IMR-90 (cell line): ENCODE measurements at regions not wholly inside any gene's neighbourhood (a gene's known extent, or its start where the extent isn't known, plus 50 kb on each side); places are given as distances from the start of the nearest gene placed in this dataset.

Source experiments
- ATAC-seq: fragments of 200-7000 bp; cut with Tn5 transposase; 2 replicates; pipeline ENCODE4 v1.9.1; 2020; ENCODE audit warnings: low read depth, mild to moderate bottlenecking, moderate library complexity
- BruUV-seq: library from RNA; stranded (reverse); fragments of 400-500 nt; replicated peaks from 2 replicates; lab custom pipeline; 2021; lab: Mats Ljungman, UMichigan
- CTCF ChIA-PET: fragments of 300-600 bp; formaldehyde crosslinking; extraction: SDS; loops from one replicate; lab custom pipeline; 2021; ENCODE audit warnings: antibody characterized with exemption; lab: Yijun Ruan, JAX
- POLR2A ChIA-PET: fragments of 300-600 bp; sonication (Branson Sonifier 250); formaldehyde crosslinking; loops from one replicate; lab custom pipeline; 2022; ENCODE audit warnings: antibody characterized with exemption; ENCODE audit not compliant: unreplicated experiment; lab: Charles Lee
- DNase-seq: peaks from one replicate; pipeline ENCODE4 v3.0.0; 2013
- H2AFZ ChIP-seq: replicated peaks from 2 replicates; pipeline ENCODE3; 2013; ENCODE audit warnings: low read length, mild to moderate bottlenecking; ENCODE audit not compliant: poor library complexity
- H2AK5ac ChIP-seq: 2 replicates; pipeline ENCODE4 v1.6.1; 2013; ENCODE audit warnings: low read depth, low read length, inconsistent platforms
- H2AK9ac ChIP-seq: replicated peaks from 2 replicates; pipeline ENCODE3; 2013; ENCODE audit warnings: mild to moderate bottlenecking, low read depth, low read length, moderate library complexity; ENCODE audit not compliant: poor library complexity
- H2BK120ac ChIP-seq: 2 replicates; pipeline ENCODE4 v1.6.1; 2013; ENCODE audit warnings: low read depth, low read length, inconsistent platforms
- H2BK15ac ChIP-seq: 3 replicates; pipeline ENCODE4 v1.6.1; 2013; ENCODE audit warnings: low read depth, low read length, inconsistent platforms
- H2BK20ac ChIP-seq: 2 replicates; pipeline ENCODE4 v1.6.1; 2013; ENCODE audit warnings: low read depth, mild to moderate bottlenecking, inconsistent platforms, low read length, moderate library complexity
- H2BK5ac ChIP-seq: 2 replicates; pipeline ENCODE4 v1.6.1; 2013; ENCODE audit warnings: mild to moderate bottlenecking, low read depth, low read length, inconsistent platforms; ENCODE audit not compliant: poor library complexity, severe bottlenecking
- H3K14ac ChIP-seq: replicated peaks from 2 replicates; pipeline ENCODE4 v1.6.1; 2013; ENCODE audit warnings: low read depth, low read length, inconsistent platforms
- H3K18ac ChIP-seq: 2 replicates; pipeline ENCODE4 v1.6.1; 2013; ENCODE audit warnings: low read depth, low read length, control low read depth
- H3K23ac ChIP-seq: 2 replicates; pipeline ENCODE4 v1.6.1; 2013; ENCODE audit warnings: low read depth, low read length, inconsistent platforms
- H3K27ac ChIP-seq: 2 replicates; pipeline ENCODE4 v1.5.1; 2013; ENCODE audit warnings: mild to moderate bottlenecking, control low read depth, low read length; ENCODE audit not compliant: insufficient read depth
- H3K27me3 ChIP-seq: 2 replicates; pipeline ENCODE4 v1.6.1; 2013; ENCODE audit warnings: low read length; ENCODE audit not compliant: control insufficient read depth, insufficient read depth
- H3K36me3 ChIP-seq: 2 replicates; pipeline ENCODE4 v1.6.1; 2013; ENCODE audit warnings: low read length, mixed read lengths; ENCODE audit not compliant: control insufficient read depth, insufficient read depth
- H3K4ac ChIP-seq: 2 replicates; pipeline ENCODE4 v1.6.1; 2013; ENCODE audit warnings: low read depth, low read length, inconsistent platforms
- H3K4me1 ChIP-seq: 2 replicates; pipeline ENCODE4 v1.6.1; 2013; ENCODE audit warnings: low read length, mixed read lengths; ENCODE audit not compliant: control insufficient read depth, insufficient read depth
- H3K4me2 ChIP-seq: 2 replicates; pipeline ENCODE4 v1.6.1; 2013; ENCODE audit warnings: low read depth, mild to moderate bottlenecking, control low read depth, low read length, moderate library complexity
- H3K4me3 ChIP-seq: 2 replicates; pipeline ENCODE4 v1.5.1; 2013; ENCODE audit warnings: low read depth, mild to moderate bottlenecking, control low read depth, low read length, moderate library complexity; ENCODE audit not compliant: insufficient read depth
- H3K56ac ChIP-seq: 2 replicates; pipeline ENCODE4 v1.6.1; 2013; ENCODE audit warnings: low read length, inconsistent platforms; ENCODE audit not compliant: insufficient read depth; ENCODE audit errors: extremely low read depth
- H3K79me1 ChIP-seq, 2 experiments: 2 replicates each; pipeline ENCODE4 v1.6.1; 2013; ENCODE audit warnings: low read length in 2 of 2, inconsistent platforms in 1 of 2, low read depth in 1 of 2
- H3K9ac ChIP-seq: 2 replicates; pipeline ENCODE4 v1.6.1; 2013; ENCODE audit warnings: low read depth, low read length, control low read depth
- H3K9me1 ChIP-seq: 2 replicates; pipeline ENCODE4 v1.6.1; 2013; ENCODE audit warnings: low read length, inconsistent platforms; ENCODE audit not compliant: insufficient read depth
- H3K9me3 ChIP-seq: 2 replicates; pipeline ENCODE4 v1.6.1; 2013; ENCODE audit warnings: low read length; ENCODE audit not compliant: control insufficient read depth, insufficient read depth
- H4K20me1 ChIP-seq: 2 replicates; pipeline ENCODE4 v1.6.1; 2013; ENCODE audit warnings: low read length, inconsistent platforms; ENCODE audit not compliant: insufficient read depth
- H4K5ac ChIP-seq: 2 replicates; pipeline ENCODE4 v1.6.1; 2013; ENCODE audit warnings: mild to moderate bottlenecking, low read depth, low read length, control low read depth
- H4K8ac ChIP-seq, 2 experiments: 2 replicates each; pipeline ENCODE4 v1.6.1; 2013; ENCODE audit warnings: low read depth in 2 of 2, low read length in 2 of 2, control low read depth in 1 of 2, inconsistent platforms in 1 of 2
- H4K91ac ChIP-seq: 2 replicates; pipeline ENCODE4 v1.6.1; 2013; ENCODE audit warnings: low read depth, low read length, inconsistent platforms; ENCODE audit not compliant: insufficient read depth
- BHLHE40 ChIP-seq: fragments of 150-350 bp; IDR thresholded peaks from 2 replicates; pipeline ENCODE4 v1.6.1; 2016; ENCODE audit warnings: mild to moderate bottlenecking, low read depth, low read length
- CEBPB ChIP-seq: IDR thresholded peaks from 2 replicates; pipeline ENCODE4 v1.6.1; 2012; ENCODE audit warnings: low read depth, low read length, improper control_type of control experiment
- FOS ChIP-seq: fragments of 150-350 bp; IDR thresholded peaks from 2 replicates; pipeline ENCODE4 v1.6.1; 2016; ENCODE audit warnings: low read depth, low read length
- MAFK ChIP-seq: IDR thresholded peaks from 2 replicates; pipeline ENCODE4 v1.6.1; 2012; ENCODE audit warnings: low read depth, low read length, improper control_type of control experiment
- MAZ ChIP-seq: IDR thresholded peaks from 2 replicates; pipeline ENCODE4 v1.6.1; 2012; ENCODE audit warnings: low read depth, mild to moderate bottlenecking, low read length, improper control_type of control experiment, moderate library complexity, borderline replicate concordance
- MXI1 ChIP-seq: IDR thresholded peaks from 2 replicates; pipeline ENCODE4 v1.6.1; 2012; ENCODE audit warnings: low read depth, mild to moderate bottlenecking, low read length, moderate library complexity, borderline replicate concordance
- POLR2A ChIP-seq: IDR thresholded peaks from 2 replicates; pipeline ENCODE4 v1.6.1; 2012; ENCODE audit warnings: mild to moderate bottlenecking, low read depth, low read length
- RCOR1 ChIP-seq: IDR thresholded peaks from 2 replicates; pipeline ENCODE4 v1.6.1; 2012; ENCODE audit warnings: mild to moderate bottlenecking, low read length, improper control_type of control experiment; ENCODE audit not compliant: insufficient replicate concordance
- RFX5 ChIP-seq: IDR thresholded peaks from 2 replicates; pipeline ENCODE4 v1.8.0; 2012; ENCODE audit warnings: low read depth, mild to moderate bottlenecking, low read length, moderate library complexity
- WGBS, 2 experiments: methylation state at CpG; one replicate each; pipeline versions ENCODE4 v1.1.5 to v1.1.7; 2013; ENCODE audit warnings: missing lambda C conversion rate in 2 of 2; ENCODE audit not compliant: insufficient read length in 1 of 2; ENCODE audit errors: extremely low coverage in 2 of 2; 5-methylcytosine and 5-hydroxymethylcytosine counted together
- dilution Hi-C: fragments of 300-500 bp; cut with HindIII; formaldehyde crosslinking; loops from one replicate; pipeline ENCODE4 v1.14.3; 2018; ENCODE audit warnings: low sequenced_read_pairs; ENCODE audit not compliant: unreplicated experiment
- in situ Hi-C: fragments of 300-500 bp; cut with MboI; formaldehyde crosslinking; loops from 3 replicates; pipeline ENCODE4 v1.14.3; 2019; ENCODE audit warnings: low sequenced_read_pairs, inconsistent platforms, mixed read lengths
- intact Hi-C: fragments of 100-400 bp; cut with micrococcal nuclease; formaldehyde crosslinking; loops from 2 replicates; pipeline ENCODE4 v1.10.0; 2022
- TF ChIP-seq, protein P1 (sequence below): fragments of 150-350 bp; IDR thresholded peaks from 2 replicates; pipeline ENCODE4 v1.6.1; 2017; ENCODE audit warnings: mild to moderate bottlenecking, antibody characterized with exemption, low read length, low read depth
- TF ChIP-seq, protein P2 (sequence below): conservative IDR thresholded peaks from 2 replicates; pipeline ENCODE4 v1.5.1; 2012; ENCODE audit warnings: mild to moderate bottlenecking, low read depth, low read length, improper control_type of control experiment
- TF ChIP-seq, protein P3 (sequence below): fragments of 150-350 bp; IDR thresholded peaks from 2 replicates; pipeline ENCODE4 v1.6.1; 2016; ENCODE audit warnings: low read depth, mild to moderate bottlenecking, low read length, moderate library complexity, borderline replicate concordance

DNA sequence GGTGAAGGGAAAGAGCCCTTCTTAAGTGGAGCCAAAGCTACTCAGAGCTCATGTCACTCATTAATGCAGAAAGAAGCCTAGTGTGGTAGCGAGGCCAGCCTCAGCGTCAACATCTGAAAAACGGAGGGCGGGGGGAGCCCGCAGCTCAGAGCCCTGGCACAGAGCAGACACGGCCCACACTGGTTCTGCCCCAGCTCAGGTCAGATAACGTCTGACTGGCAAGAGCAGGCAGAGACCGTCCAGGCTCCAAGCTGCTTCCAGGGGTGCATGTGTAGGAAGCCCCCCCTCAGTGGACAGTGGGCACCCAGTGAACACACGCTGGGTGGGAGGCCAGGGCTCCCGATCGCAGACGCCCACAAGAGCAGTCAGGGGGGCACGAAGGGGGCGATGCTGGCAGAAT lies 100.8 kb downstream of the SHANK2 start:
- no peak overlapping the region for H2BK15ac ChIP-seq
- CTCF ChIA-PET = no interaction called here
- no peak for ATAC-seq
- H3K27me3 ChIP-seq = no peaks in the 10 kb centered on the region
- no peaks in the 10 kb centered on the region; the same call in 1 of the 2 replicates for H4K20me1 ChIP-seq
- no peak overlapping the region for H3K4ac ChIP-seq
- peaks cover 3% of the 10 kb centered on the region; the same call in 1 of the 2 replicates for H3K36me3 ChIP-seq
- no peak overlapping the region for H3K9ac ChIP-seq
- no peak overlapping the region for H3K27ac ChIP-seq
- H3K4me3 ChIP-seq = no peak overlapping the region
- H4K5ac ChIP-seq = no peak overlapping the region
- no peaks in the 10 kb centered on the region for H3K9me1 ChIP-seq
- dilution Hi-C loops = no loop called here
- no TSS peak for BruUV-seq
- 64% methylated on average over 3 of the region's 14 CpGs; no CpG with 5 or more reads in 1 of the 2 experiments for WGBS, 2 experiments
- no peak for DNase-seq
- no peak overlapping the region for H4K8ac ChIP-seq
- no peaks in the 10 kb centered on the region for H3K79me1 ChIP-seq
- H4K91ac ChIP-seq = no peak overlapping the region
- TF ChIP-seq, protein P1, sequence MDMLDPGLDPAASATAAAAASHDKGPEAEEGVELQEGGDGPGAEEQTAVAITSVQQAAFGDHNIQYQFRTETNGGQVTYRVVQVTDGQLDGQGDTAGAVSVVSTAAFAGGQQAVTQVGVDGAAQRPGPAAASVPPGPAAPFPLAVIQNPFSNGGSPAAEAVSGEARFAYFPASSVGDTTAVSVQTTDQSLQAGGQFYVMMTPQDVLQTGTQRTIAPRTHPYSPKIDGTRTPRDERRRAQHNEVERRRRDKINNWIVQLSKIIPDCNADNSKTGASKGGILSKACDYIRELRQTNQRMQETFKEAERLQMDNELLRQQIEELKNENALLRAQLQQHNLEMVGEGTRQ = no peak
- TF ChIP-seq POLR2A (no peak), RFX5 (no peak), FOS (no peak), CEBPB (no peak), RCOR1 (no peak), BHLHE40 (no peak), MAZ (no peak), MAFK (no peak), MXI1 (no peak)
- TF ChIP-seq, protein P2, sequence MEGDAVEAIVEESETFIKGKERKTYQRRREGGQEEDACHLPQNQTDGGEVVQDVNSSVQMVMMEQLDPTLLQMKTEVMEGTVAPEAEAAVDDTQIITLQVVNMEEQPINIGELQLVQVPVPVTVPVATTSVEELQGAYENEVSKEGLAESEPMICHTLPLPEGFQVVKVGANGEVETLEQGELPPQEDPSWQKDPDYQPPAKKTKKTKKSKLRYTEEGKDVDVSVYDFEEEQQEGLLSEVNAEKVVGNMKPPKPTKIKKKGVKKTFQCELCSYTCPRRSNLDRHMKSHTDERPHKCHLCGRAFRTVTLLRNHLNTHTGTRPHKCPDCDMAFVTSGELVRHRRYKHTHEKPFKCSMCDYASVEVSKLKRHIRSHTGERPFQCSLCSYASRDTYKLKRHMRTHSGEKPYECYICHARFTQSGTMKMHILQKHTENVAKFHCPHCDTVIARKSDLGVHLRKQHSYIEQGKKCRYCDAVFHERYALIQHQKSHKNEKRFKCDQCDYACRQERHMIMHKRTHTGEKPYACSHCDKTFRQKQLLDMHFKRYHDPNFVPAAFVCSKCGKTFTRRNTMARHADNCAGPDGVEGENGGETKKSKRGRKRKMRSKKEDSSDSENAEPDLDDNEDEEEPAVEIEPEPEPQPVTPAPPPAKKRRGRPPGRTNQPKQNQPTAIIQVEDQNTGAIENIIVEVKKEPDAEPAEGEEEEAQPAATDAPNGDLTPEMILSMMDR = no peak
- TF ChIP-seq, protein P3, sequence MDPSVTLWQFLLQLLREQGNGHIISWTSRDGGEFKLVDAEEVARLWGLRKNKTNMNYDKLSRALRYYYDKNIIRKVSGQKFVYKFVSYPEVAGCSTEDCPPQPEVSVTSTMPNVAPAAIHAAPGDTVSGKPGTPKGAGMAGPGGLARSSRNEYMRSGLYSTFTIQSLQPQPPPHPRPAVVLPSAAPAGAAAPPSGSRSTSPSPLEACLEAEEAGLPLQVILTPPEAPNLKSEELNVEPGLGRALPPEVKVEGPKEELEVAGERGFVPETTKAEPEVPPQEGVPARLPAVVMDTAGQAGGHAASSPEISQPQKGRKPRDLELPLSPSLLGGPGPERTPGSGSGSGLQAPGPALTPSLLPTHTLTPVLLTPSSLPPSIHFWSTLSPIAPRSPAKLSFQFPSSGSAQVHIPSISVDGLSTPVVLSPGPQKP = no peak
- H3K4me2 ChIP-seq = no peak overlapping the region
- no peak overlapping the region for H3K18ac ChIP-seq
- no peak overlapping the region for H2BK120ac ChIP-seq
- no peak overlapping the region for H3K56ac ChIP-seq
- H3K23ac ChIP-seq = no peak overlapping the region
- POLR2A ChIA-PET = no interaction called here
- H2AFZ ChIP-seq = no peak overlapping the region
- H3K4me1 ChIP-seq = no peaks in the 10 kb centered on the region
- in situ Hi-C loops = no loop called here
- no peak overlapping the region for H2AK5ac ChIP-seq
- no peak overlapping the region for H2BK5ac ChIP-seq
- intact Hi-C loops = no loop called here
- H2AK9ac ChIP-seq = no peak overlapping the region
- no peak overlapping the region for H3K14ac ChIP-seq
- peaks cover 3% of the 10 kb centered on the region; the same call in 1 of the 2 replicates for H3K9me3 ChIP-seq
- H2BK20ac ChIP-seq = no peak overlapping the region
